Ovary (tissue), 7 donors: ENCODE measurements at regions not wholly inside any gene's neighbourhood (a gene's known extent, or its start where the extent isn't known, plus 50 kb on each side); places are given as distances from the start of the nearest gene placed in this dataset.

ENCODE experiments used
- DNase-seq, 5 donors: peaks; one replicate each; pipeline ENCODE4 v3.0.0-alpha.2; 2019 to 2020
- H3K27ac ChIP-seq, 2 donors: fragments of 200-600 bp; one replicate each; pipeline versions ENCODE4 v1.5.1 to v1.8.0; 2019 to 2022
- H3K27me3 ChIP-seq: fragments of 200-600 bp; one replicate; pipeline ENCODE4 v1.8.0; 2022
- H3K36me3 ChIP-seq: fragments of 200-600 bp; sonication (generic); one replicate; pipeline ENCODE4 v1.5.1; 2019
- H3K4me1 ChIP-seq: one replicate; pipeline ENCODE4 v1.8.1; 2013; ENCODE audit warnings: mild to moderate bottlenecking, moderate library complexity; ENCODE audit not compliant: insufficient read depth
- H3K4me3 ChIP-seq: fragments of 200-600 bp; sonication (generic); one replicate; pipeline ENCODE4 v1.5.1; 2017
- H3K9me3 ChIP-seq, 2 donors: fragments of 200-600 bp in 1 of 2; sonication (generic) in 1 of 2; one replicate each; pipeline versions ENCODE4 v1.5.1 to v1.8.1; 2013 to 2019; ENCODE audit warnings: mild to moderate bottlenecking in 1 of 2, moderate library complexity in 1 of 2
- EP300 ChIP-seq: sonication (generic); formaldehyde crosslinking; IDR thresholded peaks from one replicate; pipeline ENCODE4 v1.6.1; 2017; ENCODE audit warnings: antibody characterized with exemption
- POLR2A ChIP-seq: fragments of 450-650 bp; IDR thresholded peaks from one replicate; pipeline ENCODE4 v1.6.1; 2017; ENCODE audit warnings: antibody characterized with exemption, mild to moderate bottlenecking, moderate library complexity
- WGBS, 3 donors: extraction: QIAGEN DNeasy Blood & Tissue Kit in 1 of 3; methylation state at CpG; one replicate each; pipeline versions ENCODE4 v1.1.5 to v1.1.7; 2013 to 2017; 5-methylcytosine and 5-hydroxymethylcytosine counted together
- intact Hi-C, 4 donors: fragments of 100-400 bp; cut with DNase I; formaldehyde crosslinking; loops; one replicate each; pipeline versions ENCODE4 v1.11.0 to v1.15.1; 2022 to 2023
- TF ChIP-seq, protein P1 (sequence below), 3 donors: fragments of 450-650 bp in 2 of 3; fragments of 200-600 bp in 1 of 3; IDR thresholded peaks; one replicate each; pipeline versions ENCODE4 v1.5.1 to v1.8.0; 2016 to 2022; ENCODE audit warnings: antibody characterized with exemption in 3 of 3, mild to moderate bottlenecking in 1 of 3
- donor health status: DM: no; HTN: no; CAD: no; lungs with moderate emphysema.
- donor health status: DM: no; HTN: no; CAD: no.
- donor health status: Bipolar disorder and iron deficiency.
- donor health status: DM: no; HTN: no; CAD: no.
- donor health status: DM: yes; HTN: yes; CAD: no.

DNA sequence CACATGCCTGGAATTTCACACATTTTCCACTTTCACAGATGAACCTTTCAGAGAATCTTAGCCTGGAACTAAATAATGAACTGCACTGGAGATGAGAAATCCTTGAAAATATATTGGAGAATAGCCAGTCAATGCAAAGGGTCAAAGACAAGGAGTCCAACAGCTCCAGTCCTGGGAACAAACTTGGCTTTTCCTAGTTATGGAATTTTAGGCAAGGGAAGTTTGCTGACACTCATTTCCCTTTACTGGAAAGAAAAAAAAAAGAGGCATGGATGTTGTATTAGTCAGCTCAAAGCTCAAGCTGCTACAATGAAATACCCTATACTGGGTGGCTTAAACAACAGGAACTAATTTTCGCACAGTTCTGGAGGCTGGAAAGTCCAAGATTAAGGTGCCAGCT is 690.8 kb upstream of the ARPP21 start:
- Histone ChIP-seq H3K27me3 (no peaks in the 10 kb centered on the region), H3K36me3 (no peaks in the 10 kb centered on the region), H3K4me1 (no peaks in the 10 kb centered on the region), H3K4me3 (no peak overlapping the region), H3K27ac (no peak overlapping the region), H3K9me3 (no peaks in the 10 kb centered on the region)
- intact Hi-C loops = no loop called here
- WGBS, 3 donors = 78 to 79% (median 79%) methylated on average over 1 of the region's 1 CpG
- no peak for TF ChIP-seq POLR2A
- TF ChIP-seq EP300 = no peak
- TF ChIP-seq, protein P1, sequence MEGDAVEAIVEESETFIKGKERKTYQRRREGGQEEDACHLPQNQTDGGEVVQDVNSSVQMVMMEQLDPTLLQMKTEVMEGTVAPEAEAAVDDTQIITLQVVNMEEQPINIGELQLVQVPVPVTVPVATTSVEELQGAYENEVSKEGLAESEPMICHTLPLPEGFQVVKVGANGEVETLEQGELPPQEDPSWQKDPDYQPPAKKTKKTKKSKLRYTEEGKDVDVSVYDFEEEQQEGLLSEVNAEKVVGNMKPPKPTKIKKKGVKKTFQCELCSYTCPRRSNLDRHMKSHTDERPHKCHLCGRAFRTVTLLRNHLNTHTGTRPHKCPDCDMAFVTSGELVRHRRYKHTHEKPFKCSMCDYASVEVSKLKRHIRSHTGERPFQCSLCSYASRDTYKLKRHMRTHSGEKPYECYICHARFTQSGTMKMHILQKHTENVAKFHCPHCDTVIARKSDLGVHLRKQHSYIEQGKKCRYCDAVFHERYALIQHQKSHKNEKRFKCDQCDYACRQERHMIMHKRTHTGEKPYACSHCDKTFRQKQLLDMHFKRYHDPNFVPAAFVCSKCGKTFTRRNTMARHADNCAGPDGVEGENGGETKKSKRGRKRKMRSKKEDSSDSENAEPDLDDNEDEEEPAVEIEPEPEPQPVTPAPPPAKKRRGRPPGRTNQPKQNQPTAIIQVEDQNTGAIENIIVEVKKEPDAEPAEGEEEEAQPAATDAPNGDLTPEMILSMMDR (IDR thresholded peaks at IDR 0.05) = no peak
- no peak for DNase-seq

DNA sequence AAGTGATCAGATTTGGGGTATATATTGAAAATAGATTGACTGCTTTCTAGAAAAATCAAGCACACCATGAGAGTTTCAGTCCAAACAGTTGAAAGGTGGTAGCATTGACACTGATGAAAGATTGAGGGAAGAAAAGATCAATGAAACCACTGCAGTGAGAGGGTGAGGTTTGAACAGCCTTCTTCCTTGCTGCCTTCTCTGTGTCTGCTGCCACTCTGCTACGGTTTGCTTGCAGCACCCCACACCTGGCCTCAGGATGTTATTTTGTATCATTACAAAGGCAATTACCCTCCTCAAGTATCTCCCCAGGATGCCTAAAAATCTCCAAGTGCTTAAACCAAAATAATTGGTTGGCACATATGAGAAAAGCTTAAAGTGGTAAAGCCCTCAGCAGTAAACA is 683.6 kb upstream of the ARPP21 start:
- H3K4me3 ChIP-seq = no peak overlapping the region
- H3K27me3 ChIP-seq = no peaks in the 10 kb centered on the region
- no peak for DNase-seq
- H3K27ac ChIP-seq = no peak overlapping the region
- no peaks in the 10 kb centered on the region for H3K9me3 ChIP-seq
- H3K4me1 ChIP-seq = no peaks in the 10 kb centered on the region
- intact Hi-C loops = no loop called here
- WGBS, 3 donors = 69 to 87% (median 71%) methylated on average over 1 of the region's 1 CpG
- no peak for TF ChIP-seq POLR2A
- no peak for TF ChIP-seq EP300
- TF ChIP-seq, protein P1 (IDR thresholded peaks at IDR 0.05) = no peak
- no peaks in the 10 kb centered on the region for H3K36me3 ChIP-seq

DNA sequence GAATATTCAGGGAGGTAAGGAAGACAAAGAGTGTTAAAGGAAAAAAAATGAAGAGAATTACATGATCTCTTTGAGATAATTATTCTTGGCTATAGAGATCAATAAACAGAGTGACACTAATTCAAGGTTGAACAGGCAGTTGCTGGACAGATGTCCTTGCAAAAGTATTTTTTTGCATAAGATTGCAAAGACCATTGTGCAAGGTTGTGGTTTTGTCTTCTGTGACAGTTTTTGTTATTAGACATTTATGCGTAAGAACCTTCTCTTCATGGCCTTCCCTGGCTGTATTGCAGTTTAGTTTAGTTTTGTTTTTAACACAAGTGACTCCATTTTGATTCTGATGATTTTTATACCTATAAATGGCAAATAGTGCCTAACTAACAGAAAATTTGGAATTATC is 682.8 kb upstream of the ARPP21 start:
- no peak for DNase-seq
- Histone ChIP-seq H3K27ac (no peak overlapping the region), H3K27me3 (no peaks in the 10 kb centered on the region), H3K9me3 (no peaks in the 10 kb centered on the region), H3K4me3 (no peak overlapping the region), H3K36me3 (no peaks in the 10 kb centered on the region), H3K4me1 (no peaks in the 10 kb centered on the region)
- no peak for TF ChIP-seq EP300
- TF ChIP-seq POLR2A = no peak
- TF ChIP-seq, protein P1 (IDR thresholded peaks at IDR 0.05) = no peak
- intact Hi-C loops = no loop called here
- 89 to 96% (median 95%) methylated on average over 1 of the region's 1 CpG for WGBS, 3 donors

DNA sequence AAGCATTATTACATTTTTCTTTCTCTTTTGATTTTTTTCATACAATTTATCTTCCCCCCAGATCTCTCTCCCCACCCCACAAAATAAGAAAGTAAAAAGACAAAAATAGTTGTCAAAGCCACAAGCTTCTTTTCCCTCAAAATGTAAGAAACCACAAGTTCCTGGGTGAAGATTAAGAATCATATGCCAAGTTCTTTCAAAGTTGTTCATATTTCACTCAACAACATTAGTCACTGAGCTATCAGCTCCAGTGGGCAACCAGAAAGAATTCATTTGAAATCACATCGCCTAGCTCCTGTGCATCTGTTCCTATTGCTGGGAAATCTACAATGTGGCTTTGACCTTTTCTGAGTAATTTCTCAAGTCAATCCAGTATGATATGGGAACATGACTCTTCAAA is 681.6 kb upstream of the ARPP21 start:
- 60 to 79% (median 71%) methylated on average over 1 of the region's 1 CpG for WGBS, 3 donors
- H3K27me3 ChIP-seq = no peaks in the 10 kb centered on the region
- H3K4me1 ChIP-seq = no peaks in the 10 kb centered on the region
- TF ChIP-seq, protein P1 (IDR thresholded peaks at IDR 0.05) = no peak
- TF ChIP-seq EP300 (no peak), POLR2A (no peak)
- H3K27ac ChIP-seq = no peak overlapping the region
- intact Hi-C loops = no loop called here
- no peak for DNase-seq
- no peaks in the 10 kb centered on the region for H3K9me3 ChIP-seq
- H3K36me3 ChIP-seq = no peaks in the 10 kb centered on the region
- H3K4me3 ChIP-seq = no peak overlapping the region

DNA sequence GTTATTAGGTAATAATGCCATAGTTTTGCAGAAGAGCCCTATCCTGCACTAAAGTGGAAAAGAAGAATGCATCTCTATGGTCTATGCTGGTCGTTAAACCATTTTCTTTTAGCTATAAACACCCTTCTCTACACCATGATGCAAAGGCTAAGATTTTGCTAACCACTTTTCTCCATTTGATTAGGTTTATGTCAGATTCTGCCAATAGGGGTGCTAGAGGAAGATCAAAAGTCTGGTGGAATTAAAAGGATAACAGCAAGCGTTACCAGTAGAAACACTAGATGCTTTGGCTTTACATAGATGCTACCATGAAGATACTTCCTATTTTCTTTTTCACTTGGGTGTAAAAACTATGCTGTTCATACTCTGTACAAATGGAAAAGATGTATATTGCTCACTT is 669.8 kb upstream of the ARPP21 start:
- intact Hi-C loops = no loop called here
- Histone ChIP-seq H3K4me3 (no peak overlapping the region), H3K27me3 (no peaks in the 10 kb centered on the region), H3K27ac (no peak overlapping the region), H3K4me1 (no peaks in the 10 kb centered on the region), H3K36me3 (no peaks in the 10 kb centered on the region), H3K9me3 (no peaks in the 10 kb centered on the region)
- TF ChIP-seq, protein P1 (IDR thresholded peaks at IDR 0.05) = no peak
- TF ChIP-seq EP300 (no peak), POLR2A (no peak)
- 83 to 91% (median 86%) methylated on average over 2 of the region's 2 CpGs for whole genome bisulfite sequencing, 3 donors
- no peak for DNase-seq
